ENCODE measurements at regions not wholly inside any gene's neighbourhood (a gene's known extent, or its start where the extent isn't known, plus 50 kb on each side); places are given as distances from the start of the nearest gene placed in this dataset.

DNA sequence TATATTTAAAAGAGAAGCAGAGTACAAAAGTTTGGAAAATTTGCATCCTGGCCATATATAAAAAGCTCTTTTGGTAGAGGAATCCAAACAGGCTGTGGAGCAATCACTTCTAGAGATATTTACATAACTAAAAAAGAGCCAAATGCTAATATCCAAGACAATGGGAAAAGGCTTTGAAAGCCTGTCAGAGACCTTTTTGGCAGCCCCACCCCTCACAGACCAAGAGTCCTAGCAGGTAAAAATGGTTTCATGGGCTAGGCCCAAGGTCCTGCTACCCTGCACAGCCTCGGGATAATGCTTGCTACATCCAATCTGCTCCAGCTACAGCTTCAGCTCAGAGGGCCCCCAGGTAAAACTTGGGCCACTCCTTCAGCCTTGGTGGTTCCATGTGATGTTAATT is 430.2 kb upstream of the KCND2 start:
- no peaks in the 10 kb centered on the region for H3K4me1 ChIP-seq (replicated peaks; ENCODE audit: insufficient read depth)
- H3K27me3 ChIP-seq (ENCODE audit: insufficient read depth, low read depth): no peaks in the 10 kb centered on the region
- no peak overlapping the region for H3K4me2 ChIP-seq
- H2AFZ ChIP-seq: no peak overlapping the region
- no TSS peak for BruUV-seq (replicated peaks)
- no peak for DNase-seq
- no peak for TF ChIP-seq EZH2 (IDR thresholded peaks at IDR 0.05; ENCODE audit: low read depth)
- TF ChIP-seq, protein P1, sequence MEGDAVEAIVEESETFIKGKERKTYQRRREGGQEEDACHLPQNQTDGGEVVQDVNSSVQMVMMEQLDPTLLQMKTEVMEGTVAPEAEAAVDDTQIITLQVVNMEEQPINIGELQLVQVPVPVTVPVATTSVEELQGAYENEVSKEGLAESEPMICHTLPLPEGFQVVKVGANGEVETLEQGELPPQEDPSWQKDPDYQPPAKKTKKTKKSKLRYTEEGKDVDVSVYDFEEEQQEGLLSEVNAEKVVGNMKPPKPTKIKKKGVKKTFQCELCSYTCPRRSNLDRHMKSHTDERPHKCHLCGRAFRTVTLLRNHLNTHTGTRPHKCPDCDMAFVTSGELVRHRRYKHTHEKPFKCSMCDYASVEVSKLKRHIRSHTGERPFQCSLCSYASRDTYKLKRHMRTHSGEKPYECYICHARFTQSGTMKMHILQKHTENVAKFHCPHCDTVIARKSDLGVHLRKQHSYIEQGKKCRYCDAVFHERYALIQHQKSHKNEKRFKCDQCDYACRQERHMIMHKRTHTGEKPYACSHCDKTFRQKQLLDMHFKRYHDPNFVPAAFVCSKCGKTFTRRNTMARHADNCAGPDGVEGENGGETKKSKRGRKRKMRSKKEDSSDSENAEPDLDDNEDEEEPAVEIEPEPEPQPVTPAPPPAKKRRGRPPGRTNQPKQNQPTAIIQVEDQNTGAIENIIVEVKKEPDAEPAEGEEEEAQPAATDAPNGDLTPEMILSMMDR (conservative IDR thresholded peaks at IDR 0.05): no peak
- no peak overlapping the region for H3K27ac ChIP-seq
- H3K36me3 ChIP-seq (ENCODE audit: low read depth): no peaks in the 10 kb centered on the region
- no peaks in the 10 kb centered on the region for H3F3A ChIP-seq (ENCODE audit: insufficient read depth, low read depth)
- no peaks in the 10 kb centered on the region for H3K9me2 ChIP-seq (ENCODE audit: insufficient read depth)
- H3K9me3 ChIP-seq (ENCODE audit: insufficient read depth, low read depth): no peaks in the 10 kb centered on the region
- ChIA-PET CTCF (no interaction called here), POLR2A (ENCODE audit: unreplicated experiment) (no interaction called here)
- no peaks in the 10 kb centered on the region for H4K20me1 ChIP-seq (ENCODE audit: insufficient read depth)
- no peaks in the 10 kb centered on the region for H3K79me2 ChIP-seq (ENCODE audit: low read depth)
- intact Hi-C loops (cut with micrococcal nuclease; ENCODE audit: unreplicated experiment): no loop called here
- H3K4me3 ChIP-seq: no peak overlapping the region

DNA sequence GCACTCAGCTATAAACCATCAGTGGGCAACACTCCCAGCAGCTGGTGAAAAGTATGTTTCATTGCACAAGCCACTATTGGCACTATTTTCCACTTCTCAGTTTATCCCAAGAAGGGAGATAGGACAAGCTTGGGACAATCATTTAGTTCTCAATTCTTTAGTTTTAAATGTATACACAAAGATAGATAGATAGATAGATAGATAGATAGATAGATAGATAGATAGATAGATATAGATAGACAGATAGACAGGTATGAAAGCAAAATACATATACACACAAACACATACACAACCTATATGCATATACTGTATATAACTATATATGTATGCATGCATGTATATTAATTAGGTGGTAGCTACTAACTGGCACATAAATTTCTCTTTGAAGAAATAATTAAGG is 411.6 kb upstream of the KCND2 start:
- no peaks in the 10 kb centered on the region for H3K79me2 ChIP-seq (ENCODE audit: low read depth)
- no peaks in the 10 kb centered on the region for H3K27me3 ChIP-seq (ENCODE audit: insufficient read depth, low read depth)
- H3K4me2 ChIP-seq: no peak overlapping the region
- H3K27ac ChIP-seq: no peak overlapping the region
- CTCF ChIA-PET: no interaction called here
- intact Hi-C loops (cut with micrococcal nuclease; ENCODE audit: unreplicated experiment): no loop called here
- H4K20me1 ChIP-seq (ENCODE audit: insufficient read depth): no peaks in the 10 kb centered on the region
- H3K9me3 ChIP-seq (ENCODE audit: insufficient read depth, low read depth): no peaks in the 10 kb centered on the region
- no peaks in the 10 kb centered on the region for H3K4me1 ChIP-seq (replicated peaks; ENCODE audit: insufficient read depth)
- no peaks in the 10 kb centered on the region for H3K9me2 ChIP-seq (ENCODE audit: insufficient read depth)
- no TSS peak for BruUV-seq (replicated peaks)
- TF ChIP-seq, protein P1 (conservative IDR thresholded peaks at IDR 0.05): no peak
- TF ChIP-seq EZH2 (IDR thresholded peaks at IDR 0.05; ENCODE audit: low read depth): no peak
- H2AFZ ChIP-seq: no peak overlapping the region
- no peaks in the 10 kb centered on the region for H3K36me3 ChIP-seq (ENCODE audit: low read depth)
- no peaks in the 10 kb centered on the region for H3F3A ChIP-seq (ENCODE audit: insufficient read depth, low read depth)
- H3K4me3 ChIP-seq: no peak overlapping the region
- POLR2A ChIA-PET (ENCODE audit: unreplicated experiment): no interaction called here
- no peak for DNase-seq

DNA sequence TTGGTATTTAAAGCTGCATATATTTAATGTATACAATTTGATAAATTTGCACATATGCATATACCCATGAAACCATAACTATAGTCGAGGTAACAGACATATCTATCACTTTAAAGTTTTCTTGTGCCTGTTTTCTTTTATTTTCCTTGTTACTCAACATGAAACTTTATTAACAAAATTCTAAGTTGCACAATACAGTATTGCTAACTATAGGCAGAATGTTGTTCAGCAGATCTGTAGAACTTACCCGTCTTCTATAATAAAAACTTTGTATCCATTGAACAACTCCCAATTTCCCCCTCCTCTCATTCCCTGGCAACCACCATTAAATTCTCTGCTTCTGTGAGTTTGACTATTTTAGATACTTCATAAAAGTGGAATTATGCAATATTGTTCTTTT is 404.6 kb upstream of the KCND2 start:
- Histone ChIP-seq H3K79me2 (ENCODE audit: low read depth) (no peaks in the 10 kb centered on the region), H3K9me3 (ENCODE audit: insufficient read depth, low read depth) (no peaks in the 10 kb centered on the region), H3F3A (ENCODE audit: insufficient read depth, low read depth) (no peaks in the 10 kb centered on the region), H2AFZ (no peak overlapping the region), H3K9me2 (ENCODE audit: insufficient read depth) (no peaks in the 10 kb centered on the region), H3K4me2 (no peak overlapping the region), H3K36me3 (ENCODE audit: low read depth) (no peaks in the 10 kb centered on the region), H3K27me3 (ENCODE audit: insufficient read depth, low read depth) (no peaks in the 10 kb centered on the region), H3K27ac (no peak overlapping the region), H3K4me3 (no peak overlapping the region), H4K20me1 (ENCODE audit: insufficient read depth) (no peaks in the 10 kb centered on the region), H3K4me1 (replicated peaks; ENCODE audit: insufficient read depth) (no peaks in the 10 kb centered on the region)
- TF ChIP-seq, protein P1 (conservative IDR thresholded peaks at IDR 0.05): no peak
- TF ChIP-seq EZH2 (IDR thresholded peaks at IDR 0.05; ENCODE audit: low read depth): no peak
- no peak for DNase-seq
- BruUV-seq (replicated peaks): no TSS peak
- CTCF ChIA-PET: no interaction called here
- POLR2A ChIA-PET (ENCODE audit: unreplicated experiment): no interaction called here
- intact Hi-C loops (cut with micrococcal nuclease; ENCODE audit: unreplicated experiment): no loop called here
